ENCODE measurements at regions not wholly inside any gene's neighbourhood (a gene's known extent, or its start where the extent isn't known, plus 50 kb on each side); places are given as distances from the start of the nearest gene placed in this dataset.

DNA sequence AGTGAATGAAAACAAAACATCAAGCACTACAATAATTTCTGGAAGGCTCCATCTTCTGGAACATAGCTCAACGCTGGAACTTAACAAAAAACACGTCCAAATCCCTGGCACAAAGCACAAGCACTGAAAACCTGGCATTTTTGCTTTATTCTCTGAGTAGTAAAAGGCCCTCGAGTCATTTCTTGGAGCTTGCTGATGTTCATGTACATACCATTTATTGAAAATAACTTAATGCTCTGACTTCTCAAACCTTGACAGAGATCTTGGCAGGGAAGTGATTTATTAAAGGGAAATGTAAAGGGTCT is 76.5 kb upstream of the STK17B start:
- intact Hi-C loops (cut with DNase I): no loop called here
- no peak for DNase-seq (ENCODE audit: low spot score)

GRCh38 chr2:196248467-196249094 is 77.2 kb upstream of the STK17B start:
- no peak for DNase-seq (ENCODE audit: low spot score)
- intact Hi-C loops (cut with DNase I): no loop called here

- intact Hi-C loops (cut with DNase I): no loop called here
- no peak for DNase-seq (ENCODE audit: low spot score)
These were observed 77.8 kb upstream of the STK17B start for GRCh38 chr2:196249171-196249570.

DNA sequence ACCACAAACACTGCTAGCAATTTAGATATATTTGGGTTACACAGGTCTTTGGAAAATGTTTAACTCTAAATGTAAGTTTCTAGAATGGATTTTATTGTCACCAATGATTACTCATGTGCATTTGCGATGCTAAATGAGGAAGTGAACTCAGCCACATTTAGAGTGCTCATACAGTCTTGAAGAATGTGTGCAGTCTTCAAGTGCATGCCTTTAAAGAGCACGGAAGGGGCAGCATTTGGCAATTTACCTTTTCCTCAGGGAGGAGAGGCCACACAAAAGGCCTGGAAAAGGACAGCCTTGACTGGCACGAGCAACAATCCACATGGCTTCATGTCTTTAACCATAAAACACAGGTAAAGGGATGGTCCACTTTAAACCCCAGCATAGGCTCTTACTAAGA is 78.5 kb upstream of the STK17B start:
- no peak for DNase-seq (ENCODE audit: low spot score)
- intact Hi-C loops (cut with DNase I): no loop called here

DNA sequence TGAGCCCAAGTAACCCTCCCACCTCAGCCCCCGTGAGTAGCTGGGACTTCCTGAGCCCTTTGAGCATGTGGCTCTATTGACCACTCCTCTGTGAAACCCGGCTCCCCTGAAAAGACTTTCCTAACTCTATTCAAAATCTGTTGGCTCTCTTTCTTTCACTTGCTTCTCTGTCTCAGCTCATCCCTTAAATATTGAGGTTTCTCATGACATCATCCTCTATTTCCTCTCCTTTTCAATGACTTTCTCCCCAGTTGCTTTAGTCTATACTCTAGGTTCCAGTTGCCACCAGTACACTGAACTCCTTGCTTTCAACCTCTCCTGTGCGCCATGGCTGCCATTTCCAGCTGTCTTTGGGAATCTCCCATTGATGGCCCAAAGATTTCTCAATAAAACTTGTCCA is 79.8 kb upstream of the STK17B start:
- DNase-seq (ENCODE audit: low spot score): no peak
- intact Hi-C loops (cut with DNase I): no loop called here

DNA sequence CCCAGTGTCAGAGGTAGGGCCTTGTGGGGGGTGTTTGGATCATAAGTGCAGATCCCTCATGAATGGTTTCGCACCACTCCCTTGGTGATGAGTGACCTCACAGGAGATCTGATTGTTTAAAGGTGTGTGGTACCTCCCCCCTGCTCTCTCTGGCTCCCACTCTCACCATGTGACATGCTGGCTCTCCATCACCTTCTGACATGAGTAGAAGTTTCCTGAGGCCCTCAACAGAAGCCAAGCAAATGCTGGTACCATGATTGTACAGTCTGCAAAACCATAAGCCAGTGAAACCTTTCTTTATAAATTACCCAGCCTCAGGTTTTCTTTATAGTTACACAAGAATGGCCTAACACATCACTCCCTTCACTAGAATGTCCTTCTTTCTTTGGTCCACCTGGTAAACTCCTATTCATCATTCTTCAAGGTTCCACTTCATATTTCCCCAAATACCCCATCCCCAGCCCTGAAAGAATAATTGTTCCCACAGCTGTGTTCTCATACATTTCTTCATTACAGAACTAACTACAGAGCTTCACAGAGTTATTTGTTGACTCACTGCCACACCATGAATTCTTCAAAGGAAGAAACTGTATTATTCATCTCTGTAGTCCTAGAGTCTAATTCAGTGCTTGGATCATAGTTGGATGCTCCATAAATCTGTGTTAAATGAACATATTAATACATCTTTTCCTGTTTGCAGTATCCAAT is 81.2 kb upstream of the STK17B start:
- no peak for DNase-seq (ENCODE audit: low spot score)
- intact Hi-C loops (cut with DNase I): no loop called here

DNA sequence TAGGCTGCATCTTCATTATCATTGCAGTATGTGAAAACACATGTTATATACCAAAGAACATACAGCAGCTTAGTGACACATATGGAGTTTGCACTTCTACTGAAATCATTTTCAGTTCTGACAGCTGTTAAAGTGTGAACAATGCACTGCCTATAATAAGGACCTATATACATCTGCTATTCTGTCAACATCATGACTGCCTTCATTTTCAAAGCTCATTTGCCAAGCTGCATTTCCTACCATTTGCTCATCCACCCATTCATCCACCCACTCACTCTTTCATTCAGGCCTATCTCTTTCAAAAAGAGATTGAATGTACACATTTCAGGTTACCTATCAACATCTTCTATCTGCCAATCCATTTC is 81.7 kb upstream of the STK17B start:
- no peak for DNase-seq (ENCODE audit: low spot score)
- intact Hi-C loops (cut with DNase I): no loop called here

DNA sequence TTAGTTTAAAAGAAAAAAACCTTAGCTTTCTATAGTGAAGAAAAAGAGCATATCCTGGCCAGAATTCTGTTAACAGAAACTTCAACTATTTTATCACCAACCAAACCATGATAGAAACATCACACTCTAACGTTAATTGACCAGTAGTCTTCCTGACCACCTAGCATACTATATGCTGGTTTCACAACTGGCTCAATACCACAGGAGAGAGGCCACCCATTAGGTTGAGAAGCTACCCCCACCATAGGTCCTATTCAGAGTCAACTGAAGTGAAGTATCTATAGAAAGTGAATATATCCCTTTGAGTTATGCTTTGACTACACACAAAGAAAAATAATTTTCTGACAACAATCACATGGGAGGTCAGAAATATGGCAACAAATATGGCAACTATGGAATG is 85.2 kb upstream of the STK17B start:
- DNase-seq (ENCODE audit: low spot score): no peak
- intact Hi-C loops (cut with DNase I): no loop called here

- no peak for DNase-seq (ENCODE audit: low spot score)
- intact Hi-C loops (cut with DNase I): no loop called here
These were observed 85.7 kb upstream of the STK17B start for GRCh38 chr2:196257086-196257485.

DNA sequence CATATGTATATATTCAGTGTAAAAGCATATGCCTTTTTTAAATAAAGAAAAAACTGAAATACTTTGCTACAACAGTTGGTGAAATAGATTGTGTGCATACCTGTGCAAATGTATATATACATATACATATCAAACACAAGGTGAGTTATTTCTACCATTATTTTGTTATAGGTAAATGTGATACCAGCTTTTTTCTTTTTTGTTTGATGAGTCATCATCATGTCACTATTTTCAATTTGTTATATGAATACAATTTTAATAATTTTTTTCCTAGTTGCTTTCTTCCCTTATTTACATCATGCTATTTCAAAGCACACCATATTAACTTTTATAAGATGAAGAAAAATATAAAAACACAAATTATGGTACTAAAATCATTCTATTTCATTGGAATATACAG is 87.0 kb upstream of the STK17B start:
- DNase-seq (ENCODE audit: low spot score): no peak
- intact Hi-C loops (cut with DNase I): no loop called here

GRCh38 chr2:196259507-196260481 is 88.4 kb upstream of the STK17B start:
- no peak for DNase-seq (ENCODE audit: low spot score)
- intact Hi-C loops (cut with DNase I): no loop called here

GRCh38 chr2:196260546-196260945 is 89.2 kb upstream of the STK17B start:
- intact Hi-C loops (cut with DNase I): no loop called here
- no peak for DNase-seq (ENCODE audit: low spot score)

DNA sequence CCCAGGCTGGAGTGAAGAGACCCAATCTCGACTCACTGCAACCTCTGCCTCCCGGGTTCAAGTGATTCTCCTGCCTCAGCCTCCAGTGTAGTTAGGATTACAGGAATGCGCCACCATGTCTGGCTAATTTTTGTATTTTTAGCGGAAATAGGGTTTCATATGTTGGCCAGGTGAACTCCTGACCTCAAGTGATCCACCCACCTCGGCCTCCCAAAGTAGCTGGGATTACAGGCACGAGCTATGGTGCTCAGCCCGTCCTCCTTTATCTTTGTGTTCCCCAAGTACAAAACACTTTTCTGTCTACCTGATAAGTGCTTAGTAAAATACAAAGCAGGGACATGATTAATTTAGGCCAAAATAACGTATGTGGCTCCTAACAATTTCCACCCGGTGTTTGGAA is 91.2 kb upstream of the STK17B start:
- no peak for DNase-seq (ENCODE audit: low spot score)
- intact Hi-C loops (cut with DNase I): no loop called here

DNA sequence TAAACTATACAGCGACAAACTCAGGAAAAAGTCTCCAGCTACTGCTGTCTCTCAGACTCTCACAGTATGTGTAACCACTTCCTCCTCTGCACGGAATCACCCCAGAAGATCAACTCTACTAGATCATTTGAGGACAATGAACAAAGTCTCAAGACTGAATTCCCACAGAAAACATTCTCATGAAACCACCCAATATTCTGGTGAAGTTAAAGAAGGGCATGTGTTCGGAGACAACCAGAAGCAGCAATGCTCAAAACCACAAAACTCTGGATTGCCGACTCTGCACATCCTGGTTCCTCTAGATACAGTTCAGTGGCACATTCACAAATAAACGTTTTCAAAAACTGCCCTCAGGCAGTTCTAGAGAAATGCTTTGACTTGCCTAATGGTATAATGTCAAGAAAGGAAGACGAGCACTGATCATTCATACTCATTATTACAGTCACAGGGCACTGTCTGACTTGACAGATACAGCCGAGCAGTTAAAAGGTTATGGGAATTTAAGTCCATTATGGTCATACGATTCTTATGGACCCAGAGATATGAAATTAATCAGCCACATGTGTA is 91.9 kb upstream of the STK17B start:
- intact Hi-C loops (cut with DNase I): no loop called here
- no peak for DNase-seq (ENCODE audit: low spot score)

DNA sequence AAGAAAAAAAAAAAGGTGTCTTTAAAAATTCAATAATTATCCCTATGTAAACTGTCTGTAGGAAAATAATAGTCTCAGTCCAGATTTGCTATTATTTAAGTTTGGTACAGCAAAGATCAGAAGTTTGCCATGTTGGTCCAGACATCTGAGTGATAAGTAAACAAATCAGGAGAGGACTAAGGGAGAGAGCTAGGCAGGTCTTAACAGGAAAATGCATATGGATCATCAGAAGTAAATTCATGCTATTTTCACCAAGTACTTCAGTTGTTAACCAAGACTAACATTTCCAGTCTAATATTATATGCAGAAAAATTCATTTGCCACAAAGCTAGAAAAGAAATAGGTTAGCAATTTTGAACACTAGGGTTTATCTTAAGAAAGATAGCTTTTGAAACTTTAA is 95.0 kb upstream of the STK17B start:
- no peak for DNase-seq (ENCODE audit: low spot score)
- intact Hi-C loops (cut with DNase I): no loop called here

GRCh38 chr2:196266855-196267254 is 95.5 kb upstream of the STK17B start:
- intact Hi-C loops (cut with DNase I): no loop called here
- DNase-seq (ENCODE audit: low spot score): no peak

GRCh38 chr2:196268025-196268424 is 96.6 kb upstream of the STK17B start:
- no peak for DNase-seq (ENCODE audit: low spot score)
- intact Hi-C loops (cut with DNase I): no loop called here

DNA sequence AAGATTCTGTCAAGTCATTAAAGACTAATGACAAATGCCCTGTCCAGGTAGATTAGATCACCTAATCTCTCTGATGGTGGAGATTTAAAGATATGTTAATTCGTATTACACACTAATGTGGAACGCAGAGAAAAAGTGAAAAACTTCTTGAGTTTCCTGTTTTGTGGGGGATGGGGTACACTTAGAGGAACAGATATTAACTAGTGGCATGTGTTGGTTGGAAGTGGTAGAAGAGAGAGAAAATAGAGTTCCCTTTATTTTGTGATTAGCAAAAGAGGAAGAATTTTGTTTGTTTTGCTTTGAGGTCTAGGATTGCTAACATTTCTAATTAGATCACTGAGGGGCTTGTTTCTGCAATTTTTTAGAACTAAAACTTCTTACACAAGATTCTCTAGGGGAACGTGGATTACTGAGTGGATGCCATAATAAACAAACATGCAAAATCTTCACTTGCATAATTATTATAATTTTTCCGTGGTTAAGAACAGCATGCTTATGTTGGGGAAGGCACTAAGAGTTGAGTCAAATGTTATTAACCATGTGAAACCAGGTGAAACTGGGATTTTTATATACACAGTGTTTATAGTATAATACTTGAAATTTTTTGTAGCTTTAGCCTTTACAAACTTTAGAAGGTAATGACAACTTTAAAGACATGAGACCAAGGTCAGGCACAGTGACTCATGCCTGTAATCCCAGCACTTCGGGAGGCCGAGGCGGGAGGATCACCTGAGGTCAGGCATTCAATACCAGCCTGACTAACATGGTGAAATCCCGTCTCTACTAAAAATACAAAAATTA is 97.4 kb upstream of the STK17B start:
- no peak for DNase-seq (ENCODE audit: low spot score)

GRCh38 chr2:196271795-196272194 is 100.4 kb upstream of the STK17B start:
- no peak for DNase-seq (ENCODE audit: low spot score)
- intact Hi-C loops (cut with DNase I): no loop called here

More for the DNA sequence above, 97.4 kb upstream of the STK17B start:
- intact Hi-C loops (cut with DNase I): no loop called here
